A549 (cell line): ENCODE measurements at regions not wholly inside any gene's neighbourhood (a gene's known extent, or its start where the extent isn't known, plus 50 kb on each side); places are given as distances from the start of the nearest gene placed in this dataset.

Experiments used
- BCL3 ChIP-seq: fragments of >200 bp; sonication (Bioruptor Twin); formaldehyde crosslinking; IDR thresholded peaks from 3 replicates; pipeline ENCODE4 v1.6.1; 2016
- BHLHE40 ChIP-seq: IDR thresholded peaks from 2 replicates; pipeline ENCODE4 v1.6.1; 2012; ENCODE audit warnings: low read depth, low read length, inconsistent platforms
- CTCF ChIP-seq: fragments of >200 bp; sonication (Bioruptor Twin); formaldehyde crosslinking; IDR thresholded peaks from 3 replicates; pipeline ENCODE4 v1.5.1; 2016
- ESRRA ChIP-seq: fragments of 150-350 bp; IDR thresholded peaks from 2 replicates; pipeline ENCODE4 v1.6.1; 2014; ENCODE audit warnings: mild to moderate bottlenecking, low read length, borderline replicate concordance
- JUN ChIP-seq, 2 experiments: fragments of >200 bp; sonication (Bioruptor Twin); formaldehyde crosslinking; IDR thresholded peaks; 2 replicates in 1 of 2; 3 replicates in 1 of 2; pipeline ENCODE4 v1.6.1; 2016 to 2017
- MAFK ChIP-seq: fragments of 450-650 bp; IDR thresholded peaks from 2 replicates; pipeline ENCODE4 v1.6.1; 2014; ENCODE audit not compliant: partially characterized antibody
- MAZ ChIP-seq: fragments of 150-350 bp; IDR thresholded peaks from 2 replicates; pipeline ENCODE4 v1.6.1; 2014; ENCODE audit warnings: antibody characterized with exemption, low read depth, low read length, borderline replicate concordance
- POLR2A ChIP-seq: IDR thresholded peaks from 2 replicates; pipeline ENCODE4 v1.6.1; 2012; ENCODE audit warnings: mild to moderate bottlenecking, low read length
- REST ChIP-seq: fragments of 200-600 bp; sonication (generic); IDR thresholded peaks from 2 replicates; pipeline ENCODE4 v1.6.1; 2016; ENCODE audit warnings: antibody characterized with exemption, mild to moderate bottlenecking, moderate library complexity
- SMC3 ChIP-seq: fragments of >200 bp; sonication (Bioruptor Twin); formaldehyde crosslinking; IDR thresholded peaks from 3 replicates; pipeline ENCODE4 v1.6.1; 2018; ENCODE audit warnings: inconsistent platforms
- SREBF2 ChIP-seq: fragments of 450-650 bp; IDR thresholded peaks from 2 replicates; pipeline ENCODE4 v1.6.1; 2014; ENCODE audit warnings: mild to moderate bottlenecking, moderate library complexity
- USF2 ChIP-seq: fragments of 450-650 bp; IDR thresholded peaks from 2 replicates; pipeline ENCODE4 v1.6.1; 2014; ENCODE audit warnings: antibody characterized with exemption
- ZC3H11A ChIP-seq: fragments of 450-650 bp; IDR thresholded peaks from 2 replicates; pipeline ENCODE4 v1.6.1; 2014; ENCODE audit warnings: antibody characterized with exemption, mild to moderate bottlenecking
- ZSCAN20 ChIP-seq: fragments of 250-450 bp; sonication (Bioruptor Pico); IDR thresholded peaks from 2 replicates; pipeline ENCODE4 v1.8.0; 2022; ENCODE audit warnings: mild to moderate bottlenecking, moderate library complexity

GRCh38 chr7:52584041-52584440 is 451.4 kb upstream of the POM121L12 start:
- no peak for TF ChIP-seq CTCF
- no peak for TF ChIP-seq SMC3
- TF ChIP-seq BCL3: no peak
- no peak for TF ChIP-seq SREBF2
- TF ChIP-seq BHLHE40: no peak
- TF ChIP-seq REST: no peak
- no peak for TF ChIP-seq ZSCAN20 (CRISPR knock-in tag)
- no peak for TF ChIP-seq MAZ
- no peak for TF ChIP-seq POLR2A
- TF ChIP-seq USF2: no peak
- no peak for TF ChIP-seq JUN (IDR thresholded peaks at IDR 0.05)
- TF ChIP-seq ZC3H11A: no peak
- no peak for TF ChIP-seq MAFK
- TF ChIP-seq ESRRA: no peak
